HepG2 (cell line): ENCODE measurements at regions not wholly inside any gene's neighbourhood (a gene's known extent, or its start where the extent isn't known, plus 50 kb on each side); places are given as distances from the start of the nearest gene placed in this dataset.

Experiments
- ELF1 ChIP-seq: sonication (generic); formaldehyde crosslinking; IDR thresholded peaks from 2 replicates; pipeline ENCODE4 v1.4.0; 2020; ENCODE audit warnings: missing genetic modification reagents
- HOXA7 ChIP-seq: sonication (generic); formaldehyde crosslinking; IDR thresholded peaks from 2 replicates; pipeline ENCODE4 v1.8.1; 2022; ENCODE audit warnings: mild to moderate bottlenecking, missing genetic modification reagents, moderate library complexity
- JUN ChIP-seq: sonication (generic); formaldehyde crosslinking; IDR thresholded peaks from 2 replicates; pipeline ENCODE4 v1.4.0; 2020; ENCODE audit warnings: mild to moderate bottlenecking, missing genetic modification reagents
- MAFK ChIP-seq, 2 experiments: IDR thresholded peaks in 1 of 2; conservative IDR thresholded peaks in 1 of 2; 2 replicates each; pipeline ENCODE4 v1.6.1; 2011; ENCODE audit warnings: improper control_type of control experiment in 2 of 2, low read length in 2 of 2
- ZFP36 ChIP-seq: fragments of 150-350 bp; IDR thresholded peaks from 2 replicates; pipeline ENCODE4 v1.6.1; 2018; ENCODE audit warnings: borderline replicate concordance, low read length, low read depth; ENCODE audit not compliant: partially characterized antibody
- ZNF605 ChIP-seq: sonication (generic); formaldehyde crosslinking; IDR thresholded peaks from 2 replicates; pipeline ENCODE4 v1.8.0; 2022; ENCODE audit warnings: mild to moderate bottlenecking, missing genetic modification reagents
- ZNF747 ChIP-seq: sonication (generic); formaldehyde crosslinking; IDR thresholded peaks from 2 replicates; pipeline ENCODE4 v1.8.1; 2023; ENCODE audit warnings: missing genetic modification reagents, mild to moderate bottlenecking, borderline replicate concordance
- TF ChIP-seq, protein P1 (sequence below): sonication (generic); formaldehyde crosslinking; IDR thresholded peaks from 2 replicates; pipeline ENCODE4 v1.5.1; 2020; ENCODE audit warnings: missing genetic modification reagents, mild to moderate bottlenecking, borderline replicate concordance

DNA sequence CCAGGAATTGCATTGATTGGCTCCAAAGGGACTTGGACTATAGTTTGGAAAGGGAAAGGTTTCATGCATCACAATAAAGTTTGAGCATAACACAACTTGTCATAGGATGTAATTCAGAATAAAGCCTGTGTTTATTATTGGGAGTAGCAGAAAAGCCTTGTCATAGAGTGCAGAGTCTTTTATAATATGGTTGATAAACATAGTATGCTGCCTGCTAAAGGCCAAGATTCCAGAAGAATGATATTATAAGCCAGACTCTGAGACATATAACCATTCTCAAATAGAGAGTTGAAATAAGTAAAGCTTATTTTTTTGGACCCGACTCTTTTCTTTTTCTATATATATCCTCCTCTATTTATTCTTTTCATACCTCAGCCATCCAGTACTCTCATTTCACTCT is 207.3 kb downstream of the LRIG3 start:
- TF ChIP-seq ZNF747 = no peak
- no peak for TF ChIP-seq ZFP36
- TF ChIP-seq ELF1 (CRISPR knock-in tag) = no peak
- TF ChIP-seq JUN (CRISPR knock-in tag) = no peak
- no peak for TF ChIP-seq MAFK (conservative IDR thresholded peaks at IDR 0.05 in 1 of 2, IDR thresholded peaks at IDR 0.05 in 1 of 2; ENCODE audit: low read length in 2 of 2)
- TF ChIP-seq, protein P1, sequence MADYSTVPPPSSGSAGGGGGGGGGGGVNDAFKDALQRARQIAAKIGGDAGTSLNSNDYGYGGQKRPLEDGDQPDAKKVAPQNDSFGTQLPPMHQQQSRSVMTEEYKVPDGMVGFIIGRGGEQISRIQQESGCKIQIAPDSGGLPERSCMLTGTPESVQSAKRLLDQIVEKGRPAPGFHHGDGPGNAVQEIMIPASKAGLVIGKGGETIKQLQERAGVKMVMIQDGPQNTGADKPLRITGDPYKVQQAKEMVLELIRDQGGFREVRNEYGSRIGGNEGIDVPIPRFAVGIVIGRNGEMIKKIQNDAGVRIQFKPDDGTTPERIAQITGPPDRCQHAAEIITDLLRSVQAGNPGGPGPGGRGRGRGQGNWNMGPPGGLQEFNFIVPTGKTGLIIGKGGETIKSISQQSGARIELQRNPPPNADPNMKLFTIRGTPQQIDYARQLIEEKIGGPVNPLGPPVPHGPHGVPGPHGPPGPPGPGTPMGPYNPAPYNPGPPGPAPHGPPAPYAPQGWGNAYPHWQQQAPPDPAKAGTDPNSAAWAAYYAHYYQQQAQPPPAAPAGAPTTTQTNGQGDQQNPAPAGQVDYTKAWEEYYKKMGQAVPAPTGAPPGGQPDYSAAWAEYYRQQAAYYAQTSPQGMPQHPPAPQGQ (CRISPR knock-in tag) = no peak
- no peak for TF ChIP-seq HOXA7 (CRISPR knock-in tag)
- no peak for TF ChIP-seq ZNF605 (CRISPR knock-in tag)
